HL-60 (cell line): ENCODE measurements at regions not wholly inside any gene's neighbourhood (a gene's known extent, or its start where the extent isn't known, plus 50 kb on each side); places are given as distances from the start of the nearest gene placed in this dataset.

Source experiments
- DNase-seq, 2 experiments: peaks; one replicate each; pipeline ENCODE4 v3.0.0-alpha.2; 2010 to 2020; ENCODE audit warnings: low read depth in 1 of 2, low spot score in 1 of 2
- H3K27ac ChIP-seq: fragments of 250-450 bp; sonication (Bioruptor Pico); replicated peaks from 2 replicates; pipeline ENCODE4 v1.5.1; 2020; ENCODE audit warnings: mild to moderate bottlenecking, moderate library complexity
- H3K27me3 ChIP-seq: fragments of 250-450 bp; sonication (Bioruptor Pico); 2 replicates; pipeline ENCODE4 v1.5.1; 2021; ENCODE audit warnings: mild to moderate bottlenecking, moderate library complexity; ENCODE audit not compliant: insufficient read depth, poor library complexity, severe bottlenecking
- H3K4me3 ChIP-seq: replicated peaks from 2 replicates; pipeline ENCODE4 v1.5.1; 2011; ENCODE audit warnings: mild to moderate bottlenecking, control low read depth, low read length; ENCODE audit not compliant: insufficient read depth
- GABPA ChIP-seq: IDR thresholded peaks from 2 replicates; pipeline ENCODE4 v1.6.1; 2012; ENCODE audit warnings: low read depth
- POLR2AphosphoS5 ChIP-seq: IDR thresholded peaks from 2 replicates; pipeline ENCODE4 v1.6.1; 2012; ENCODE audit warnings: low read depth
- SPI1 ChIP-seq: IDR thresholded peaks from 2 replicates; pipeline ENCODE4 v1.6.1; 2012; ENCODE audit warnings: low read depth, mild to moderate bottlenecking, borderline replicate concordance
- TF ChIP-seq, protein P1 (sequence below): IDR thresholded peaks from 2 replicates; pipeline ENCODE4 v1.6.1; 2012; ENCODE audit warnings: low read depth; ENCODE audit not compliant: insufficient replicate concordance
- TF ChIP-seq, protein P2 (sequence below): IDR thresholded peaks from one replicate; pipeline ENCODE4 v1.5.1; 2011; ENCODE audit warnings: low read length, control low read depth, inconsistent platforms; ENCODE audit not compliant: insufficient read depth

DNA sequence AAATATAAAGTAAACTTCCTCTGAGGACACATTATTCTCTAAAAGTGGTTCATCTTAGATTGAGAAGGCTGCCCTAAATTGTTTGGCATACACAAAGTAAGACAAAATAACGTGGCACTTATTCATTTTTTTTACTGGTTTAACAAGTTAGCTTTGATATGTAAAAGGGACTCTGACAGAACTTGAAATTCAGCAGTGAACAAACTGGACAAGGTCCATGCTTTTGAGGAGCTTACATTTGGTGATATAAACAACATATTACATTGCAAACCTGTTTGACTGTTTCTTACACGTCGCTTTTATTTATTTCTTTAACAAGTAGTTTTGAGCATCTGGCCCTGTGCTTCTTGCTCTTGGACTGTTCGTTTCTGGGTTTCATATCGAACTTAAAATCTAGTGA, 253.1 kb upstream of the POM121L12 start:
- no peaks in the 10 kb centered on the region for H3K27me3 ChIP-seq
- H3K27ac ChIP-seq: no peak overlapping the region
- no peak for TF ChIP-seq POLR2AphosphoS5
- TF ChIP-seq, protein P1, sequence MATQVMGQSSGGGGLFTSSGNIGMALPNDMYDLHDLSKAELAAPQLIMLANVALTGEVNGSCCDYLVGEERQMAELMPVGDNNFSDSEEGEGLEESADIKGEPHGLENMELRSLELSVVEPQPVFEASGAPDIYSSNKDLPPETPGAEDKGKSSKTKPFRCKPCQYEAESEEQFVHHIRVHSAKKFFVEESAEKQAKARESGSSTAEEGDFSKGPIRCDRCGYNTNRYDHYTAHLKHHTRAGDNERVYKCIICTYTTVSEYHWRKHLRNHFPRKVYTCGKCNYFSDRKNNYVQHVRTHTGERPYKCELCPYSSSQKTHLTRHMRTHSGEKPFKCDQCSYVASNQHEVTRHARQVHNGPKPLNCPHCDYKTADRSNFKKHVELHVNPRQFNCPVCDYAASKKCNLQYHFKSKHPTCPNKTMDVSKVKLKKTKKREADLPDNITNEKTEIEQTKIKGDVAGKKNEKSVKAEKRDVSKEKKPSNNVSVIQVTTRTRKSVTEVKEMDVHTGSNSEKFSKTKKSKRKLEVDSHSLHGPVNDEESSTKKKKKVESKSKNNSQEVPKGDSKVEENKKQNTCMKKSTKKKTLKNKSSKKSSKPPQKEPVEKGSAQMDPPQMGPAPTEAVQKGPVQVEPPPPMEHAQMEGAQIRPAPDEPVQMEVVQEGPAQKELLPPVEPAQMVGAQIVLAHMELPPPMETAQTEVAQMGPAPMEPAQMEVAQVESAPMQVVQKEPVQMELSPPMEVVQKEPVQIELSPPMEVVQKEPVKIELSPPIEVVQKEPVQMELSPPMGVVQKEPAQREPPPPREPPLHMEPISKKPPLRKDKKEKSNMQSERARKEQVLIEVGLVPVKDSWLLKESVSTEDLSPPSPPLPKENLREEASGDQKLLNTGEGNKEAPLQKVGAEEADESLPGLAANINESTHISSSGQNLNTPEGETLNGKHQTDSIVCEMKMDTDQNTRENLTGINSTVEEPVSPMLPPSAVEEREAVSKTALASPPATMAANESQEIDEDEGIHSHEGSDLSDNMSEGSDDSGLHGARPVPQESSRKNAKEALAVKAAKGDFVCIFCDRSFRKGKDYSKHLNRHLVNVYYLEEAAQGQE: no peak
- no peak for TF ChIP-seq GABPA
- no peak for TF ChIP-seq SPI1
- TF ChIP-seq, protein P2, sequence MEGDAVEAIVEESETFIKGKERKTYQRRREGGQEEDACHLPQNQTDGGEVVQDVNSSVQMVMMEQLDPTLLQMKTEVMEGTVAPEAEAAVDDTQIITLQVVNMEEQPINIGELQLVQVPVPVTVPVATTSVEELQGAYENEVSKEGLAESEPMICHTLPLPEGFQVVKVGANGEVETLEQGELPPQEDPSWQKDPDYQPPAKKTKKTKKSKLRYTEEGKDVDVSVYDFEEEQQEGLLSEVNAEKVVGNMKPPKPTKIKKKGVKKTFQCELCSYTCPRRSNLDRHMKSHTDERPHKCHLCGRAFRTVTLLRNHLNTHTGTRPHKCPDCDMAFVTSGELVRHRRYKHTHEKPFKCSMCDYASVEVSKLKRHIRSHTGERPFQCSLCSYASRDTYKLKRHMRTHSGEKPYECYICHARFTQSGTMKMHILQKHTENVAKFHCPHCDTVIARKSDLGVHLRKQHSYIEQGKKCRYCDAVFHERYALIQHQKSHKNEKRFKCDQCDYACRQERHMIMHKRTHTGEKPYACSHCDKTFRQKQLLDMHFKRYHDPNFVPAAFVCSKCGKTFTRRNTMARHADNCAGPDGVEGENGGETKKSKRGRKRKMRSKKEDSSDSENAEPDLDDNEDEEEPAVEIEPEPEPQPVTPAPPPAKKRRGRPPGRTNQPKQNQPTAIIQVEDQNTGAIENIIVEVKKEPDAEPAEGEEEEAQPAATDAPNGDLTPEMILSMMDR: no peak
- no peak overlapping the region for H3K4me3 ChIP-seq
- no peak for DNase-seq

DNA sequence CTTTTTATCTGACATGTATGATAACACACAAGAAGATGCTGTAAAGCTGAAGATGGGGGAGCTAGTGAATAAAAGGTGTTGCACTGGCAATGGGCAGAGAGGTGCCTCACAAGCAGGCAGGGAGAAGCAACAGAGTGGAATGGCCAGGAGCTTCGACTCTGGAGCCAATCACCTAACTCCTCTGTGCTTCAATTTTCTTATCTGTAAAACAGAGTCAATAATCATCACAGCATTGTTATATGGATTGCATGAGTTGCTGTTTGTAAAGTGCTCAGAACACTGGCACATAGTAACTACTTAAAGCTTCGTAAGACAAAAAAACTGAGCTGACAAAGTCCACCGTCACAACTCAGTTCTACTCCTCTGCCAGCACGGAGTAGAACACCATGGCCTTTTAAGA, 254.2 kb upstream of the POM121L12 start:
- Histone ChIP-seq H3K4me3 (no peak overlapping the region), H3K27me3 (no peaks in the 10 kb centered on the region), H3K27ac (no peak overlapping the region)
- TF ChIP-seq, protein P2: no peak
- TF ChIP-seq SPI1 (no peak), GABPA (no peak), POLR2AphosphoS5 (no peak)
- TF ChIP-seq, protein P1: no peak
- DNase-seq: no peak

DNA sequence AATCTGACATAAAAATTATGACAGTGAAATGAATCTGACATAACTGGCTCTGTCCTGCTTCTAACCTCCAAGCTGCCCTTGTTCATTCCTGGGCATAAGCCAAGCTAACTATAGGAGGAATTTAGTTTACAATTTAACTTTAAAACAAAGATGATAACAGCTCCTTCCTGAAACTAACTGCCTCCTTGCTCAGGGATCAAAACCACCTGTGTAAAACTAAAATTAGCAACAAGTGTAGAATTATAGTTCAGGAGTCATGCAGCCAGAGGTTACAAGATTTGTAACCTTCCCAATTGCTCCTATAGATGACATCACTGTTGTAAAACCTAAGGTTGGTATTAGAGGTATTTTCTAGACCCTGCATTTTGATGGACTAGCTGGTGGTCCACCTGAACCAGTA, 256.4 kb upstream of the POM121L12 start:
- no peak for DNase-seq
- Histone ChIP-seq H3K27me3 (no peaks in the 10 kb centered on the region), H3K27ac (no peak overlapping the region), H3K4me3 (no peak overlapping the region)
- TF ChIP-seq, protein P1: no peak
- TF ChIP-seq POLR2AphosphoS5 (no peak), GABPA (no peak), SPI1 (no peak)
- TF ChIP-seq, protein P2: no peak
